Aorta (tissue), 5 donors: ENCODE measurements at regions not wholly inside any gene's neighbourhood (a gene's known extent, or its start where the extent isn't known, plus 50 kb on each side); places are given as distances from the start of the nearest gene placed in this dataset.

Source experiments
- ATAC-seq: fragments of 200-7000 bp; cut with Tn5 transposase; one replicate; pipeline ENCODE4 v1.9.1; 2022; ENCODE audit warnings: moderate library complexity; ENCODE audit not compliant: low FRiP score
- DNase-seq, 2 donors: peaks; one replicate each; pipeline ENCODE4 v3.0.0-alpha.2; 2020
- H3K27ac ChIP-seq, 2 donors: one replicate each; pipeline ENCODE4 v1.5.1; 2013; ENCODE audit warnings: low read length in 2 of 2, mild to moderate bottlenecking in 2 of 2, moderate library complexity in 2 of 2, control low read depth in 1 of 2, inconsistent platforms in 1 of 2, low read depth in 1 of 2
- H3K27me3 ChIP-seq, 2 donors: one replicate each; pipeline ENCODE4 v1.6.1; 2013; ENCODE audit warnings: control low read depth in 1 of 2, low read length in 1 of 2, mild to moderate bottlenecking in 1 of 2, moderate library complexity in 1 of 2; ENCODE audit not compliant: insufficient read depth in 2 of 2, control insufficient read depth in 1 of 2
- H3K36me3 ChIP-seq, 2 donors: one replicate each; pipeline ENCODE4 v1.6.1; 2013; ENCODE audit warnings: control low read depth in 1 of 2, low read length in 1 of 2, mild to moderate bottlenecking in 1 of 2; ENCODE audit not compliant: insufficient read depth in 2 of 2, control insufficient read depth in 1 of 2
- H3K4me1 ChIP-seq, 2 donors: one replicate each; pipeline ENCODE4 v1.6.1; 2013; ENCODE audit warnings: low read length in 2 of 2, control low read depth in 1 of 2, mild to moderate bottlenecking in 1 of 2, moderate library complexity in 1 of 2; ENCODE audit not compliant: insufficient read depth in 2 of 2, control insufficient read depth in 1 of 2
- H3K4me3 ChIP-seq, 2 donors: one replicate each; pipeline ENCODE4 v1.5.1; 2013; ENCODE audit warnings: low read length in 2 of 2, control low read depth in 1 of 2, mild to moderate bottlenecking in 1 of 2
- H3K9me3 ChIP-seq: one replicate; pipeline ENCODE4 v1.6.1; 2013; ENCODE audit warnings: mild to moderate bottlenecking, low read length; ENCODE audit not compliant: control insufficient read depth
- WGBS, 2 donors: extraction: QIAGEN DNeasy Blood & Tissue Kit; methylation state at CpG; one replicate each; pipeline ENCODE4 v1.1.7; 2013; 5-methylcytosine and 5-hydroxymethylcytosine counted together
- intact Hi-C, 2 donors: fragments of 100-400 bp; cut with DNase I; formaldehyde crosslinking; loops; one replicate each; pipeline versions ENCODE4 v1.14.2 to v1.15.0; 2022
- donor health status: healthy with polysubstance abuse.
- donor health status: Bipolar disorder and iron deficiency.
- donor health status: DM: no; HTN: no; CAD: no.
- donor health status: DM: no; HTN: no; CAD: no.
- donor health status: DM: yes; HTN: yes; CAD: no.

- WGBS, 2 donors, result 71 to 73% methylated on average over 7 of the region's 7 CpGs
- ATAC-seq (no peak), DNase-seq (no peak)
- Histone ChIP-seq H3K9me3 (peaks cover 2% of the 10 kb centered on the region), H3K4me1 (no peaks in the 10 kb centered on the region), H3K36me3 (no peaks in the 10 kb centered on the region), H3K27me3 (no peaks in the 10 kb centered on the region), H3K27ac (no peak overlapping the region), H3K4me3 (no peak overlapping the region)
- intact Hi-C loops, result no loop called here
Measured at GRCh38 chr9:92180669-92181181, 65.5 kb upstream of the SPTLC1 start.

- intact Hi-C loops, result no loop called here
- Histone ChIP-seq H3K4me3 (no peak overlapping the region), H3K27me3 (no peaks in the 10 kb centered on the region), H3K4me1 (no peaks in the 10 kb centered on the region), H3K27ac (no peak overlapping the region), H3K36me3 (no peaks in the 10 kb centered on the region), H3K9me3 (peaks cover 2% of the 10 kb centered on the region)
- ATAC-seq, result no peak
- DNase-seq, result no peak
- WGBS, 2 donors, result 88 to 96% methylated on average over 3 of the region's 3 CpGs
Measured at GRCh38 chr9:92180002-92180400, 64.8 kb upstream of the SPTLC1 start.

GRCh38 chr9:92179286-92180001 is 64.2 kb upstream of the SPTLC1 start:
- no peak for ATAC-seq
- no peak for DNase-seq
- no peaks in the 10 kb centered on the region for H3K36me3 ChIP-seq
- intact Hi-C loops, result no loop called here
- no peak overlapping the region for H3K27ac ChIP-seq
- H3K9me3 ChIP-seq, result peaks cover 2% of the 10 kb centered on the region
- no peaks in the 10 kb centered on the region for H3K27me3 ChIP-seq
- WGBS, 2 donors, result 89 to 90% methylated on average over 11 of the region's 11 CpGs
- no peak overlapping the region for H3K4me3 ChIP-seq
- H3K4me1 ChIP-seq, result no peaks in the 10 kb centered on the region

- Histone ChIP-seq H3K27me3 (no peaks in the 10 kb centered on the region), H3K27ac (no peak overlapping the region), H3K9me3 (peaks cover 2% of the 10 kb centered on the region), H3K4me3 (no peak overlapping the region), H3K4me1 (no peaks in the 10 kb centered on the region), H3K36me3 (no peaks in the 10 kb centered on the region)
- DNase-seq (no peak), ATAC-seq (no peak)
- 91 to 92% methylated on average over 5 of the region's 5 CpGs for WGBS, 2 donors
- intact Hi-C loops, result no loop called here
Measured at GRCh38 chr9:92177591-92177990, 62.4 kb upstream of the SPTLC1 start.

GRCh38 chr9:92176800-92177185 is 61.6 kb upstream of the SPTLC1 start:
- ATAC-seq, result no peak
- Histone ChIP-seq H3K4me3 (no peak overlapping the region), H3K9me3 (no peaks in the 10 kb centered on the region), H3K4me1 (no peaks in the 10 kb centered on the region), H3K27me3 (no peaks in the 10 kb centered on the region), H3K27ac (no peak overlapping the region), H3K36me3 (no peaks in the 10 kb centered on the region)
- 91 to 92% methylated on average over 5 of the region's 5 CpGs for WGBS, 2 donors
- DNase-seq, result no peak
- intact Hi-C loops, result no loop called here

GRCh38 chr9:92176068-92176799 is 61.0 kb upstream of the SPTLC1 start:
- intact Hi-C loops, result no loop called here
- no peaks in the 10 kb centered on the region for H3K9me3 ChIP-seq
- no peaks in the 10 kb centered on the region for H3K36me3 ChIP-seq
- H3K27me3 ChIP-seq, result no peaks in the 10 kb centered on the region
- H3K4me3 ChIP-seq, result no peak overlapping the region
- H3K27ac ChIP-seq, result no peak overlapping the region
- no peaks in the 10 kb centered on the region for H3K4me1 ChIP-seq
- DNase-seq (no peak), ATAC-seq (no peak)
- 75 to 85% methylated on average over 9 of the region's 9 CpGs for WGBS, 2 donors

GRCh38 chr9:92175441-92175840 is 60.2 kb upstream of the SPTLC1 start:
- no peaks in the 10 kb centered on the region for H3K9me3 ChIP-seq
- 93 to 94% methylated on average over 2 of the region's 2 CpGs for WGBS, 2 donors
- no peak overlapping the region for H3K27ac ChIP-seq
- ATAC-seq (no peak), DNase-seq (no peak)
- H3K36me3 ChIP-seq, result no peaks in the 10 kb centered on the region
- H3K4me3 ChIP-seq, result no peak overlapping the region
- H3K27me3 ChIP-seq, result no peaks in the 10 kb centered on the region
- no peaks in the 10 kb centered on the region for H3K4me1 ChIP-seq
- intact Hi-C loops, result no loop called here

GRCh38 chr9:92173318-92173717 is 58.1 kb upstream of the SPTLC1 start:
- no peak overlapping the region for H3K4me3 ChIP-seq
- no peak overlapping the region for H3K27ac ChIP-seq
- ATAC-seq (no peak), DNase-seq (no peak)
- H3K9me3 ChIP-seq, result no peaks in the 10 kb centered on the region
- H3K36me3 ChIP-seq, result no peaks in the 10 kb centered on the region
- 93% methylated on average over 7 of the region's 7 CpGs for WGBS, 2 donors
- intact Hi-C loops, result no loop called here
- no peaks in the 10 kb centered on the region for H3K4me1 ChIP-seq
- no peaks in the 10 kb centered on the region for H3K27me3 ChIP-seq

- H3K36me3 ChIP-seq, result no peaks in the 10 kb centered on the region
- no peaks in the 10 kb centered on the region for H3K9me3 ChIP-seq
- DNase-seq (no peak), ATAC-seq (no peak)
- H3K4me1 ChIP-seq, result no peaks in the 10 kb centered on the region
- no peaks in the 10 kb centered on the region for H3K27me3 ChIP-seq
- intact Hi-C loops, result no loop called here
- no peak overlapping the region for H3K27ac ChIP-seq
- 81 to 88% methylated on average over 9 of the region's 9 CpGs for WGBS, 2 donors
- no peak overlapping the region for H3K4me3 ChIP-seq
Measured at GRCh38 chr9:92171822-92172221, 56.6 kb upstream of the SPTLC1 start.
